CD14-positive monocyte (primary cell): ENCODE measurements at regions not wholly inside any gene's neighbourhood (a gene's known extent, or its start where the extent isn't known, plus 50 kb on each side); places are given as distances from the start of the nearest gene placed in this dataset.

Source experiments
- DNase-seq, 3 donors: peaks; one replicate each; pipeline ENCODE4 v3.0.0-alpha.2; 2011 to 2022
- H2AFZ ChIP-seq: 2 replicates; pipeline ENCODE4 v1.6.0; 2012; ENCODE audit warnings: mild to moderate bottlenecking, low read depth, low read length, inconsistent platforms; ENCODE audit not compliant: insufficient read depth, poor library complexity, severe bottlenecking
- H3K27ac ChIP-seq, 2 donors: 1 replicate in 1 of 2; 2 replicates in 1 of 2; pipeline ENCODE4 v1.5.1; 2012 to 2013; ENCODE audit warnings: low read length in 2 of 2, control low read depth in 1 of 2, inconsistent platforms in 1 of 2, low read depth in 1 of 2, mild to moderate bottlenecking in 1 of 2
- H3K27me3 ChIP-seq, 2 donors: one replicate each; pipeline versions ENCODE4 v1.6.0 to v1.6.1; 2011 to 2013; ENCODE audit warnings: low read length in 2 of 2; ENCODE audit not compliant: control insufficient read depth in 2 of 2, insufficient read depth in 2 of 2
- H3K36me3 ChIP-seq, 2 donors: replicated peaks in 1 of 2; 1 replicate in 1 of 2; 2 replicates in 1 of 2; pipeline versions ENCODE4 v1.5.1 to v1.6.1; 2012 to 2013; ENCODE audit warnings: low read length in 2 of 2, control low read depth in 1 of 2, inconsistent platforms in 1 of 2, mild to moderate bottlenecking in 1 of 2; ENCODE audit not compliant: insufficient read depth in 2 of 2, control insufficient read depth in 1 of 2
- H3K4me1 ChIP-seq, 2 donors: 1 replicate in 1 of 2; 2 replicates in 1 of 2; pipeline versions ENCODE4 v1.5.1 to v1.6.1; 2012 to 2013; ENCODE audit warnings: low read length in 2 of 2, control low read depth in 1 of 2, inconsistent platforms in 1 of 2, mild to moderate bottlenecking in 1 of 2, moderate library complexity in 1 of 2; ENCODE audit not compliant: insufficient read depth in 2 of 2, control insufficient read depth in 1 of 2
- H3K4me2 ChIP-seq: replicated peaks from 2 replicates; pipeline ENCODE3; 2012; ENCODE audit warnings: low read length, moderate library complexity, mild to moderate bottlenecking; ENCODE audit not compliant: poor library complexity, severe bottlenecking; ENCODE audit errors: extremely low read depth
- H3K4me3 ChIP-seq, 3 experiments: fragments of 200-600 bp in 1 of 3; sonication (generic) in 1 of 3; replicated peaks in 1 of 3; 1 replicate in 2 of 3; 2 replicates in 1 of 3; pipeline ENCODE4 v1.5.1; 2011 to 2013; ENCODE audit warnings: low read length in 3 of 3, mild to moderate bottlenecking in 3 of 3, control low read depth in 2 of 3, low read depth in 2 of 3, inconsistent platforms in 1 of 3, moderate library complexity in 1 of 3
- H3K79me2 ChIP-seq: 2 replicates; pipeline ENCODE4 v1.6.0; 2012; ENCODE audit warnings: mild to moderate bottlenecking, control low read depth, inconsistent platforms, low read length, moderate library complexity; ENCODE audit not compliant: insufficient read depth
- H3K9ac ChIP-seq: 2 replicates; pipeline ENCODE4 v1.6.0; 2017; ENCODE audit warnings: low read length, mild to moderate bottlenecking; ENCODE audit not compliant: insufficient read depth, poor library complexity, severe bottlenecking
- H3K9me3 ChIP-seq, 2 donors: replicated peaks in 1 of 2; 1 replicate in 1 of 2; 2 replicates in 1 of 2; pipeline versions ENCODE4 v1.5.1 to v1.6.1; 2012 to 2013; ENCODE audit warnings: low read length in 2 of 2, control low read depth in 1 of 2; ENCODE audit not compliant: control insufficient read depth in 1 of 2, insufficient read depth in 1 of 2
- H4K20me1 ChIP-seq: 2 replicates; pipeline ENCODE4 v1.6.0; 2012; ENCODE audit warnings: mild to moderate bottlenecking, low read length, control low read depth, moderate library complexity; ENCODE audit not compliant: insufficient read depth
- H3K27ac Mint-ChIP-seq, 7 donors: one replicate each; pipeline ENCODE4 v1.8.0; 2020; ENCODE audit warnings: mild to moderate bottlenecking in 7 of 7, mixed read lengths in 7 of 7, moderate library complexity in 6 of 7, inconsistent platforms in 2 of 7
- H3K27me3 Mint-ChIP-seq, 3 donors: one replicate each; pipeline ENCODE4 v1.8.0; 2021 to 2022; ENCODE audit warnings: low read depth in 3 of 3, mild to moderate bottlenecking in 3 of 3, mixed read lengths in 3 of 3, moderate library complexity in 3 of 3, inconsistent platforms in 1 of 3
- H3K36me3 Mint-ChIP-seq, 2 donors: one replicate each; pipeline ENCODE4 v1.8.0; 2020; ENCODE audit warnings: mixed read lengths in 2 of 2, inconsistent platforms in 1 of 2, mild to moderate bottlenecking in 1 of 2
- H3K4me1 Mint-ChIP-seq: one replicate; pipeline ENCODE4 v1.8.0; 2020; ENCODE audit warnings: mild to moderate bottlenecking, mixed read lengths
- H3K4me3 Mint-ChIP-seq, 2 donors: one replicate each; pipeline ENCODE4 v1.8.0; 2020; ENCODE audit warnings: mild to moderate bottlenecking in 2 of 2, mixed read lengths in 2 of 2, moderate library complexity in 1 of 2
- H3K9me3 Mint-ChIP-seq, 7 donors: one replicate each; pipeline ENCODE4 v1.8.0; 2020 to 2022; ENCODE audit warnings: mixed read lengths in 7 of 7, mild to moderate bottlenecking in 6 of 7, moderate library complexity in 6 of 7, inconsistent platforms in 2 of 7
- CTCF ChIP-seq: fragments of 200-600 bp; IDR thresholded peaks from one replicate; pipeline ENCODE4 v1.8.0; 2022; ENCODE audit warnings: antibody characterized with exemption, mild to moderate bottlenecking
- WGBS: methylation state at CpG from one replicate; pipeline ENCODE4 v1.1.5; 2013; ENCODE audit warnings: missing lambda C conversion rate; ENCODE audit not compliant: insufficient coverage; 5-methylcytosine and 5-hydroxymethylcytosine counted together
- intact Hi-C, 2 donors: fragments of 100-400 bp; cut with micrococcal nuclease; formaldehyde crosslinking; loops; one replicate each; pipeline versions ENCODE4 v1.15.0 to v1.15.1; 2023

GRCh38 chr20:61082720-61083119, 169.3 kb upstream of the CDH4 start:
- H3K27ac Mint-ChIP-seq, result no peak overlapping the region

GRCh38 chr20:61083431-61083830, 168.6 kb upstream of the CDH4 start:
- Mint-ChIP-seq H3K4me1 (no peaks in the 10 kb centered on the region), H3K27me3 (peaks cover 0 to 2% (median 1%) of the 10 kb centered on the region in 3 donors), H3K9me3 (peaks cover 5 to 23% (median 10%) of the 10 kb centered on the region in 7 donors), H3K27ac (no peak overlapping the region), H3K36me3 (no peaks in the 10 kb centered on the region), H3K4me3 (no peak overlapping the region)
- Histone ChIP-seq H3K4me3 (no peak overlapping the region), H3K4me2 (no peak overlapping the region), H3K4me1 (no peaks in the 10 kb centered on the region), H3K27ac (no peak overlapping the region), H3K27me3 (no peaks in the 10 kb centered on the region), H3K9ac (no peak overlapping the region), H4K20me1 (no peaks in the 10 kb centered on the region), H3K9me3 (peaks cover 8 to 25% of the 10 kb centered on the region in 2 donors), H2AFZ (no peak overlapping the region), H3K79me2 (no peaks in the 10 kb centered on the region), H3K36me3 (no peaks in the 10 kb centered on the region)
- DNase-seq, result no peak
- no peak for TF ChIP-seq CTCF
- WGBS, result 95% methylated on average over 3 of the region's 3 CpGs
- intact Hi-C loops, result no loop called here

More at GRCh38 chr20:61082720-61083119, 169.3 kb upstream of the CDH4 start:
- no peak overlapping the region for H3K4me3 Mint-ChIP-seq
- Histone ChIP-seq H3K4me2 (no peak overlapping the region), H4K20me1 (no peaks in the 10 kb centered on the region), H3K27me3 (no peaks in the 10 kb centered on the region), H3K36me3 (no peaks in the 10 kb centered on the region), H3K4me3 (no peak overlapping the region), H3K79me2 (no peaks in the 10 kb centered on the region), H3K4me1 (no peaks in the 10 kb centered on the region), H3K9me3 (peaks cover 8 to 26% of the 10 kb centered on the region in 2 donors), H2AFZ (no peak overlapping the region), H3K9ac (no peak overlapping the region), H3K27ac (no peak overlapping the region)
- TF ChIP-seq CTCF, result no peak
- no peaks in the 10 kb centered on the region for H3K36me3 Mint-ChIP-seq
- H3K9me3 Mint-ChIP-seq, result peaks cover 5 to 22% (median 10%) of the 10 kb centered on the region in 7 donors
- intact Hi-C loops, result no loop called here
- no peaks in the 10 kb centered on the region for H3K4me1 Mint-ChIP-seq
- no peak for DNase-seq
- H3K27me3 Mint-ChIP-seq, result peaks cover 0 to 2% (median 1%) of the 10 kb centered on the region in 3 donors
- 100% methylated on average over 1 of the region's 3 CpGs for WGBS
